ENCODE measurements at regions not wholly inside any gene's neighbourhood (a gene's known extent, or its start where the extent isn't known, plus 50 kb on each side); places are given as distances from the start of the nearest gene placed in this dataset.
"Not testable (repeated sequence)": the region's sequence is repeated elsewhere in the genome, so short reads cannot be mapped to it uniquely, and the experiment has no call there.

DNA sequence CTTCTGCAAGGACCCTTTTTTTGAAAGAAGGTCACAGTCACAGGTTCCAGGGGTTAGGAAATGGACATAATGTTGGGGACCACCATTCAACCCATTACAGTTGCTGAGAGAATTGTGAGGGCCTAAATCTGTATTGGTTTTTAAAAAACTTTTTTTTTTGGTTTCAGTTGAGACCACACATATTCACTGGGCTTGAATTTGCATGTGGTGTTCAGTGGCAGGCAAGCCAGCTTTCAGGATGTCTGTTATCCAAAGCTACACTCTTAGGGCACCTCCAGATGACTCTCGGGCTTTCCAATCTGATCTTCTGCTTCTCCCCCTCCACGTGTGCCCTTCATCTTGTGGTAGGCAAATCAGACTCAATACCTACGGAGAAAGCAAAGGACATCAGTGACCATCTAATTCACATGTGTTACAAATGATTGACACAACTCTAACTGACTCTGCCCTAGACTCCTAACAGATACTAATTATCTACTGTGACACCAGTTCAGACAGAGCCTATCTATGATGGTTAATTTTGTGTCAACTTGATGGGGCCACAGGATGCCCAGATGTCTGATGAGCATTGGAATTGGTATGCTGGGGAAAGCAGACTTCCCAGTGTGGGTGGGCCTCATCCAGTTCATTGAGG is 93.3 kb upstream of the ELMO1 start:
- DNase-seq = no peak
- intact Hi-C loops (cut with DNase I, micrococcal nuclease) = no loop called here
- no peak for ATAC-seq

DNA sequence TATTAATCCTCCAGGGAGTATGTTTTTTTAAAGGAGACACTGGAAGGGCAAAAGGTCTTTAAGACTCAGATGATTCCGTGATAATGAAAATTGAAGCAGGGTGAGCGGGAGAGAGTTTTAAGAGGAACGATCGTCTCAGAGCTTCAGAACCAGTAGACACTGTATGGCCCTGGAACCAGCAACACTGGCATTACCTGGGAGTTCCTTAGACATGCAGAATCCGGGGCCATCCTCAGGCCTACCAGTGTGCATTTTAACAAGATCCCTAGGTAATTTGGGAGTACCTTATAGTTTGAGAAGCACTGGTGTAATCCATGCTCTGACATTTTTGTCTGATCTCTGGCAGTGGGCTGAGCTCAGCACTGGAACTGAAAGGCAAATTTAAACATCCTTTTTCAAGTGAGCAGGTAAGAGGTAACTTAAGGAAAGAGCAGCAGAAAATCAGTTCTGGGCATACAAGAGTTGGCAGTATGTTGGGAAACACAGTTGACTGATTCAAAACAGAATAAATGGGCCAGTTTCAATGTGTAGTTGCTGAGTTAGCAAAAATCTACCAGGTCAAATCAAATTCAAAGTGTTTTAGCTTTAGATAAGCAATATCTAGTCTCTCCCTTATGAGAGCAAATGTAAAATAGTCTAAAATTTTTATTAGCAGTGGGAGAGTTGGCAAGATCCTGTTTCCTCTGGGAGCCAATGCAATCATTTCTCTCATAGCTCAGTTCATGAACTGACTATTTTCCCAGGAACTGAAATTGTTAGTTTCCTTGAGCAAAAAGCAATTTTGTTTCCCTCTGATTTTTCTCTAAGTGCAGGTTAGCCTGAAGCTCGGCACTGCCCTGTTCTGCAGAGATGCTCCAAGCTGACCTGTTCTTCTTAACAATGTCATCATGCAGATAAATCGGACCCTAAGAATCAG is 97.2 kb upstream of the ELMO1 start:
- intact Hi-C loops (cut with DNase I, micrococcal nuclease) = no loop called here
- DNase-seq = no peak
- no peak for ATAC-seq

DNA sequence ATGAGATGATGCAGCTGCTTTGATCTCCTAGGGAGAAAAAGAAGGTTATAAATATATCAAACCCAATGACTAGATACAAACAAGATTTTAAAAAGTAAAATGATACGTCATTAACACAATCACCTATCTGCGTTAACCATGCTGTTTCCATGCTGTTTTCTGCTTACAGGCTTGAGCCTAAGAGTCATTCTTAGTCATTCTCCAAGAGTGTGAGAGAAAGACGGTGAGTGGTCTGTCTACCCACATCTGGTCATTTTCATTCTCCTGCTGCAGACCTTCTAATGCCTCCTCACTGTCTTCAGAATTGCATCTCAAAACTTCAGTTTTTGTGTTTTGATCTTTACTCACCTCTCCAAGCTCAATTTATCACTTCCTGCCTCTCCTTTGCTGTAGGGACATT is 98.0 kb upstream of the ELMO1 start:
- DNase-seq = no peak
- no peak for ATAC-seq
- intact Hi-C loops (cut with DNase I, micrococcal nuclease) = no loop called here

DNA sequence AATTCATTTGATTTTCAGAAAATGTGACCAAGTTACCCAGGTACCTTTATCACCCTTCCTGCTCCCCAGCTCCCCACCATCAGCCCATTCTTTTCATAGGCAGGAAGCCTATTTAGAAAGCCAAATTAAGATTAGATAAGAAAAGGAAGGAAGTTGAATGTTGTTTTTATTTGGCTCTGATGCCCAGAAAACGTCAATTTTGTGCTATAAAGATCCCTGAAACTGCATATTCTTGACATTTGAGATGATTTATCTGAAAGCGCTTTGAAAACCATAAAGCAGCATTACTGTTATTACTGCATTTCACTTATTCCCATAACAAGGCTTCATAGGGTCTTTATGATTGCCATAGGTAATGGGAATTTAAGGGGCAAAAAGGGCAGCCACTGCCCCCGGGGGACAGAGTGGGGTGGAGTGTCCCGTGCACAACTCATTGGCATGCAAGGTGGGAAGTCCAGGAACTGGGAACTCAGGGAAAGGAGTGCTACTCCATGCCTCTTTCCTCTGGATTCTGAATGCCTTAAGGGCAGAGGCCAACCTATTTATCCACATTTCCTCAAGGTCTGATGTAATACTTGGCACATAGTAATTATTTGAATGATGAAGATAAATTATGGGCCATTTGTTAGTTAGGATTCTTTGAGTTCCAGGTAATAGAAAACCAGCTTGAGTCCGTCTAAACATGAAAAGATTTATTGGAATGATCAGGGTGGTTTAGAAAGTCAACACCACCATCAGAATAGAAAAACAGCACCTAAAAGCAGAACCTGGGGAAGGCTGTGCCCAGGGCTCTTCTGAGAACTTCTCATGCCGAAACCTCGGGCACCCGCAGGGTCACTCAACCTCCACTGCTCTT is 100.6 kb upstream of the ELMO1 start:
- no peak for DNase-seq
- intact Hi-C loops (cut with DNase I, micrococcal nuclease) = no loop called here
- ATAC-seq = no peak

DNA sequence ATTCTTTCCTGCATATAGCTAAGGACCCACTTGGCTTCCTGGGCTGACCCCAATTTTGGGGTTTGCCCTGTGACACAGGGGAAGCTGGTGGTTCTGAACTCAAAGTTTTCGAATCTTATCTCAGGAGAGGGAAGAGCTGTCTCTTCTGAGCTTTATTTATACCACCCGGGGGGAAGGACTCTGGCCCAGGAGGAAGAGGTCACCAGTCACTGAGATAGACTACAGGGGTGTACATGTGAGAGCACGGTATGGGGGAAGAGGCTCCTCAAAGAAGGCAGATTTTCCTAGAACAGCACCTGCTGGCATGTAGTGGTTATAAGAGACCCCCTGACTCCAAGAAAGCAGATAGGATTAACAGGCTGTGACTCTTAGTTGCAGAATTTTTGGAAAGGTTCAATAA is 101.8 kb upstream of the ELMO1 start:
- DNase-seq = no peak
- intact Hi-C loops (cut with DNase I, micrococcal nuclease) = no loop called here
- no peak for ATAC-seq

DNA sequence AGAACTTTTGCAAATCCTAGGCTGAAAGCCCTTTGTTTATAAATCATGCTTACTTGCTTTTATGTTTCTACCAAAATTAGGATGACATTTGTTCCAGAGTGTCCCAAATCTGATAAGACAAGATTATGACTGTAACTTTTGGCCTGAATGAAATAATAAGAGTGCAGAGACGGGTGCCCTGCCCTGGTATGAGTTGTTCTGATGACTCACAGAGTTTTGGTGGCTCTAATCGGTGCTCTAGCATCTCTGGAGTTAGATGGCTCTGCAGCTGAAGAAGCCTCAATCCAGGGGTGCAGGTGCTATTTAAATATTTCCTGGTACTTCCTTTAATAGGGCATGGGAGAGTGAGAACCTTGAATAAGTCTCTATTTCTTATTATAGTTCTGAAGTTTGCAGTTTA is 102.2 kb upstream of the ELMO1 start:
- ATAC-seq (no peak), DNase-seq (no peak)
- intact Hi-C loops (cut with DNase I, micrococcal nuclease) = no loop called here

DNA sequence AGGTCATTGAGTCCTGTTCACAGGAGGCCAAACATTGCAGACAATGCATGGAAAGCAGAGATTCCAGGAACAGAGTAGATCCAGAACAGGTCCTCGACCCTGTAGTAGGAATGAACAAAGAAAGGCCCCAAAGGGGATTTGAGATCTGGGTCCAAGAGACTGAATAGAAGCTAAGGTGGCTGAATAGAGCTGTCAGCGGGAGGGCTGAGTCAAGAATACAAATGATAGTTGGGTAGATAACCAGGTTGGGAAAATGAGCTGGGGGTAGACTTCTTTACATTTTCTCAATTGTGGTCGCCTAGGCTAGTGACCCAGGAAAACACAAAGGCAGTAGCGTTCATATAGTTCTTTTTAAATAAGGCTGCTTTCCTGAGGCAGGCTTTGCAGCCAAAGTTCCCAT is 103.4 kb upstream of the ELMO1 start:
- intact Hi-C loops (cut with DNase I, micrococcal nuclease) = no loop called here
- ATAC-seq (no peak), DNase-seq (no peak)

DNA sequence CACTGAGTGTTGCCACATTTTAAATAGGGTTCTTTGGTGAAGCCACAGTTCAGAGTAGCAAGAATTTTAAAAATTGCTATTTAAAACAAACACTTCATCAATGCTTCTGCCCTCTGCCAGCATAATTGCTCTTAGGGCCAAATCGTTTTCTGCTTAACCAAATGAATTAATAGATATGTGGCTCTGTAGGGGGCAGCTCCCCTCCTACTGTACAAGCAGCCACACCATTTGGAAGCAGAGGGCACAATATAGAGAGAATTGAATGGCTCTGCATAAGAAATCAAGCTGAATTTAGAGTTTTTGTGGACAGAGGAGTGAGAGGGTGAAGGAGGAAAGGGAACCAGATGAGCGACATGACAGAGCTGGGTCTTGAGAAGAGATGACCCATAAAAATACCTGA is 103.8 kb upstream of the ELMO1 start:
- ATAC-seq; DNase-seq; intact Hi-C loops (cut with DNase I, micrococcal nuclease): not testable (repeated sequence)

DNA sequence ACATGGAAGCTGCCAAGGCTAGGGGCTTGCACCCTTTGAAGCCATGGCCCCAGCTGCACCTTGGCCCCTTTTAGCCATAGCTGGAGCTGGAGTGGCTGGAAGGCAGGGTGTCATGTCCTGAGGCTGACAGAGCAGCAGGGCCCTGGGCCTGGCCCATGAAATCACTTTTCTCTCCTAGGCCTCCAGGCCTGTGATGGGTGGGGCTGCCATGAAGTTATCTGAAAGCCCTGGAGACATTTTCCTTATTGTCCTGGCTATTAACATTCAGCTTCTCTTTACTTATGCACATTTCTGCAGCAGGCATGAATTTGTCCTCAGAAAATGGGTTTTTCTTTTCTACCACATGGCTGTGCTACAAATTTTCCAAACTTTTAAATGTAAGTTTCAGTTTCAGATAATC is 106.9 kb upstream of the ELMO1 start:
- ATAC-seq (no peak), DNase-seq (no peak)
- intact Hi-C loops (cut with DNase I, micrococcal nuclease) = no loop called here

DNA sequence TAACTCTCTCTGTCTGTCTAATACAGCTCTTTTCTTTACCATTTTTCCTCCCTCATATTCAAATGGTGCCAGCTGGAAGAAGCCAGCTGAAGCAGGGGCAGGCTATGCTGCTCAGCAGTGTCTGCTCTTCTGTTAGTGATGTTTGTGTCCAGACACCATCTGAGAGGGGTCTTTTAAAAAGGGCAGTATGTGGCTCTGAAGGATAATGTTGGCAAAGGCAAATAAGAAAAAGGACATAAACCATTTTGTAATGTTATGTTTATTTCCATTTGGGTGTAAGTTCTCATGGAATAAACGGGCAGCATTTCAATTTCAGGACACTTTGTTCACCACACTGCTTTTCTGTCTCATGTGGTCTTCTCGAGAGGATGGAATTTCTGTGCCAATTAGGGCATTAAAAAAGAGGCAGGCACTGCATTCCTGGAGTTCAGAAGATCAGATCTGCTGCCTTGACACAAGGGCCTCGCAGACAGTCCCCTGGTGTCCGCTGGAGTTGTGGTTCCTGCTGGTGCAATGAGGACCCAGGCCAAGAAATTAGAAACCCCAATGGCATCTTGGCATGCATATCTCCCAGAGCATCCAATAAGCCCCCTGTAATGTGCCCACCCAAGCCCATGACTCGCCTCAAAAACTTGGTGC is 109.0 kb upstream of the ELMO1 start:
- intact Hi-C loops (cut with DNase I, micrococcal nuclease) = no loop called here
- ATAC-seq = no peak
- DNase-seq = no peak

DNA sequence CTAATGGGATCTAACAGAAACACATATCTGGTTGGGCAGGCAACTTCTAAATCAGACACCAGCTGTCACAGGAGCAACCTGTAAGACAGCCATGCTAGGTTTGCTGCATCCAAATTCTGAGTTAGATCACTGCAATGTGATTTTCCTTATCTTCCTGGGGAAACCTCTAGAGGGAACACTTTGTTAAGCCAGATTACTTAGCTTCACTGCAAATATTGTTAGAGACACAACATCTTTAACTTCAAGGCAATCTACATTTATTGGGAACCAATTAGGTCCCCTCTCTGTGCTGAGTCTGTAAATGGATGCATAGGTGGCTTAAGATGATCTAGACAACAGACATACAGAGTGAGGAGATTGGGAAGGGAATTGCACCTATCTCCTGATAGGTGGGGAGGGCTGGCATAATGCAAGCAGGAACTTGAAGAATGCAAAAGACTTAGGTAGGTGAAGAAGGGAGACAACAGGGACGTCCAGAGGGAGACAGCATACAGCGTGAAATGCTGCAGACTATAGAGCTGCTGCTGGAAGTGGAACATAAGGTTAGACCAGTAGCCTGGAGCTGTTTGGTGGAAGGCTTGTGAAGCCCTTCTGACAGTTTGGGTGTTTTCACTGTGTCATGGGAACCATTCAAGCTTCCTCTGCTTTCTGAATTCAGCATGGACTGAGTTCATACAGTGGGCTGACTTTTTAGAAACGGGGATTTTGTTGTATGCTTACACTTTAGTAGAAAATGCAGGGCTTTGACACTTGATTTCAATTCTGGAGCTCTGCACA is 109.8 kb upstream of the ELMO1 start:
- DNase-seq (no peak), ATAC-seq (no peak)
- intact Hi-C loops (cut with DNase I, micrococcal nuclease) = no loop called here

DNA sequence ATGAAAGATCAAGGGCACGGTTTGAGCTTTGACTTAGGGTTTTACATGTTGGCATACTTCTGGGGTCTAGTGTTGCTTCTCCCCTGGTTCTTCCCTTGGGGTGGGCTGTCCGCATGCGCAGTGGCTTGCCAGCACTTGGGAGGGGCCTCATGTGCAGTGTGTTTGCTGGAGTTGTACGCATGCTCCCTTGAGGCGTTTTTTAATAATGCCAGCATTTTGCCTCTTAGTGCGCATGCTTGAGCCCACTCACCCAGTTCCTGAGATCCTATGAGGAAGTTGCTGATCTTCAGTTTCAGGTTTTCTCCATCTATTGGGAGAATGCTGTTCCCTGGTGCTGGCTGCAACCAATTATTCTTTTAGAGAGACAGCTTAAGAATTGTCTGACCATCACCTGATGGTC is 113.4 kb upstream of the GPR141 start:
- ATAC-seq (no peak), DNase-seq (no peak)
- intact Hi-C loops (cut with DNase I, micrococcal nuclease) = no loop called here

DNA sequence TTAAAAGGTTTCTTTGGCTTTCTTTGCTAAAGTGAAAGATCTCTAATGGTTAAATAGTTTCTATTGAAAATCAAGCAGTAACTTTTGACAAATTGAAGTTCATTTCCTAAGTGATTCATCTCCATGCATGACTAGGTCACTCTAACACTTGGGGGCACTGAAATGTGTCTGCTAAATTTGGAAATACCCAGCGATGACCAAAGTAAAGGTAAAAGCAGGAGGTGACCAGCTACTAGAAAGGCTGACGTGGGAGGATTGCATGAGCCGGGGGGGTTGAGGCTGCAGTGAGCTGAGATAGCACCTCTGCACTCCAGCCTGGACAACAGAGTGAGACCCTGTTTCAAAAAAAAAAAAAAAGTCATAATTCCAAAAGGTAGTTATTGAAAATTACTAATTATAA is 111.8 kb upstream of the GPR141 start:
- intact Hi-C loops (cut with DNase I, micrococcal nuclease) = no loop called here
- no peak for DNase-seq
- no peak for ATAC-seq

DNA sequence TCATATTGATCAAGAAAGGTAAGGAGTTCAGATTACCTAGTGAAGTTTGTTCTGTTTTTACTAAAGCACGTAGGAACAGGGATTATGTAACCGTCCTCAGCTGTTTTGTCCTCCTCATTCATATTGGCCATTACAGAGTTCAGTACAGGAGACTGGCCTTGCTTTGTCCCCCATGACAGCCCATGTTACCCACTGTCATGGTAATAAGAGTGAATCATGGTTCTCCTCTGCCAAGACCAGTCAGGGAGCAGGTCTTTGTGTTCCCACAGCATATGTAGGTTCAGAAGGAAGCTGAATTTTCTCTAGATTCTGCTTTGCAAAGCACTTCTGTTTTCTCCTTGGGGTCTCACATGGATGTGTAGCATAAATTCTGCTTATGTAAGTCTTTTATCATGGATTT is 106.2 kb upstream of the GPR141 start:
- ATAC-seq = no peak
- no peak for DNase-seq
- intact Hi-C loops (cut with DNase I, micrococcal nuclease) = no loop called here

DNA sequence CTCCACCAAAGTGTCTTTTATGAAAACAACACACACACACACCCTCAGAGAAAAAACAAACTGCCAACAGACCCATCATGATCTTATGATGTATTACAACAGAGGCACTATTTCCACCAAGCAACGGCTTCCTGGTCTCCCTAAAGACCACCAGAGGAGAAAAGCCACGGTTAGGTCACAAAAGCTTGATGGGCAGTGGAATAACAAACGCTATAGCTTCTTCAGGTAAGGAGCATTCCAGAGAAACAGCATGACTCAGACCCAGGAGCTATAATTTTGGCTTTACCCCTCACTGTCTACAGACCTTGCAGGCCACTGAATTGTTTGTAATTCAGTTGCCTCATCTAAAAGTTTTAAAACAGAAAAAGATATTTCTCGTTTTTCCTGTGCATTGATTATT is 105.7 kb upstream of the GPR141 start:
- no peak for ATAC-seq
- DNase-seq = no peak
- intact Hi-C loops (cut with DNase I, micrococcal nuclease) = no loop called here

DNA sequence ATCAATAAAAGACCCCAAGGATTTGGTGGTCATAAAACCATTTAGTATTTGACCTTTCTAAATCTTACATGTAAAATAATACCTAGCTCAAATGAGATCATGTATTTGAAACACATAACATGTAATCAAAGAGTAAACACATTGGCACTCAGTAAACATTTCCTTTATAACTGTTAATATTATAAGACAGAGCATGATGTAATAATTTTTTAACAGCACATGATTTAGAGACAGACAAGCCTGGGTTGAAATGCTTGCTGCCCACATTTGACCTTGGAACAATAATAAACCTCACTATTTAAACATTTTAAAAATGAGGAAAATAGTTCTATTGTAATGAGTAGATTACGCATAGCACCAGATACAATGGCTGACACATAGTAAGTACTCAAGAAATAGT is 105.2 kb upstream of the GPR141 start:
- intact Hi-C loops (cut with DNase I, micrococcal nuclease) = no loop called here
- ATAC-seq = no peak
- DNase-seq = no peak

DNA sequence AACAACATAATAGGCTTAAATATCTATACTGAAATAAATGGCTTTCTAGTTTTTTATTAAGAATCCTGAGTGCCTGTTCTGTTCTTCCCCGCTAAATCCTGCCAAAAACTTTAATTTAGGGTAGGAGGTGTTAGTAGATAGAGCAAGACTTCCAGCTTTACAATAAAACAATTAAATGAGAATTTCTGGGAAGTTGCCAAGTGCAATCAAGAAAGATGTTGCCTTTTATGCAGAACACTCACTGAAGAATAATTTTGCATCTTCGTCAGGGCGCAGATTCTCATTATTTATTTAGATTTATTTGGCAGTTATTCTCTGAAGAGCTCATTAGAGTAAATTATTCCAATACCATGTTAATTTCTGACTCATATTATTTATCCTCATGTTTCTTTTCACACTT is 103.2 kb upstream of the GPR141 start:
- no peak for ATAC-seq
- intact Hi-C loops (cut with DNase I, micrococcal nuclease) = no loop called here

DNA sequence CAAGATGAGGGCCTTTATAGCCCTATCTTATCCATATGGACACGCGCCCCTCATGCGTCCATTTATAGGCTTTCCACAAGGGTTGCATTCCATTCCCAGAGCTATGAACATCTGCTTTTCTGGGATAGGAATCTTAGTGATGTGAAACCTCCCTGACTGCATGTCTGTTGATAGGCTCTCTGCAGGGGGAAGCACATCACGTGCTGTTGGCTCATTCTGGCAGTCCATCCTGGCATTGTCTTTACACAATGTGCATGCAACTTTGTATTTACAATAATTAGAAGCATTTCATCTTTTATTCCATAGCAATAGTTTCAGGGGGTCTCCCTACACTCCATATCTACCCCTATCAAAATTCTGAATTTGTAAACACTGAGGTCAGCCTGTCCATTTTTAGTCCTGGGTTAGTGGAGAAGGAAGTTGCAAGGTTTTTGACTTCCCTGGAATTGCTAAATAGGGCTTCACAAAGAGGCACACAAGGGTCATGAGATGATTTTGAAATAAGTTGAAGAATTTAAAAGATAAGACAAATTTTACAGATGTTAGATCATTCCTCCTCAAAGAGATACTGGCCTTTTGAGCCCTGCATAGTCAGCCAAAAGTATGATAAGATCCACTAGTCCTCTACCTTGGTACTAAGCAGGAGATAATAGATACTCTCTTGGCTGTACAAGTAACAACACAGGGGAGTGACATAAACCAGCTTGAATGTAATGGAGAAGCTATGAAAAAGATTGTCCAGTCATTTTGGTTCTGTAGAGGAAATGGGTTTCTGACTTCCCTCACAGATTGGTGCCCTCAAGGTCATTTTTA is 98.7 kb upstream of the GPR141 start:
- intact Hi-C loops (cut with DNase I, micrococcal nuclease); ATAC-seq; DNase-seq: not testable (repeated sequence)

More for the DNA sequence above, 103.2 kb upstream of the GPR141 start:
- no peak for DNase-seq

All from left colon (tissue), 2 donors.